Liver (tissue), 8 donors: ENCODE measurements at regions not wholly inside any gene's neighbourhood (a gene's known extent, or its start where the extent isn't known, plus 50 kb on each side); places are given as distances from the start of the nearest gene placed in this dataset.

Source experiments
- DNase-seq: peaks from one replicate; pipeline ENCODE4 v3.0.0-alpha.2; 2017; ENCODE audit warnings: low spot score
- H3K27ac ChIP-seq, 2 donors: one replicate each; pipeline ENCODE4 v1.7.0; 2013; ENCODE audit warnings: inconsistent platforms in 2 of 2, low read length in 2 of 2, control low read depth in 1 of 2, low read depth in 1 of 2, mild to moderate bottlenecking in 1 of 2
- H3K27me3 ChIP-seq, 4 donors: one replicate each; pipeline versions ENCODE4 v1.6.1 to v1.7.0; 2013; ENCODE audit warnings: low read length in 3 of 4, inconsistent platforms in 1 of 4, mild to moderate bottlenecking in 1 of 4, moderate library complexity in 1 of 4; ENCODE audit not compliant: control insufficient read depth in 4 of 4, insufficient read depth in 4 of 4
- H3K36me3 ChIP-seq, 4 donors: one replicate each; pipeline versions ENCODE4 v1.6.1 to v1.7.0; 2013; ENCODE audit warnings: low read length in 3 of 4, mild to moderate bottlenecking in 3 of 4, low read depth in 1 of 4, moderate library complexity in 1 of 4; ENCODE audit not compliant: control insufficient read depth in 4 of 4, insufficient read depth in 3 of 4
- H3K4me1 ChIP-seq, 4 donors: one replicate each; pipeline versions ENCODE4 v1.6.1 to v1.7.0; 2013; ENCODE audit warnings: low read length in 3 of 4, mild to moderate bottlenecking in 3 of 4, moderate library complexity in 1 of 4; ENCODE audit not compliant: control insufficient read depth in 4 of 4, insufficient read depth in 4 of 4
- H3K4me3 ChIP-seq, 3 donors: one replicate each; pipeline versions ENCODE4 v1.6.1 to v1.7.0; 2013; ENCODE audit warnings: low read length in 3 of 3, control low read depth in 1 of 3, low read depth in 1 of 3, mild to moderate bottlenecking in 1 of 3
- H3K9ac ChIP-seq, 2 donors: one replicate each; pipeline ENCODE4 v1.7.0; 2013; ENCODE audit warnings: low read length in 2 of 2, mild to moderate bottlenecking in 2 of 2, moderate library complexity in 2 of 2, control low read depth in 1 of 2, low read depth in 1 of 2
- H3K9me3 ChIP-seq, 4 donors: one replicate each; pipeline versions ENCODE4 v1.6.1 to v1.7.0; 2013; ENCODE audit warnings: low read length in 3 of 4; ENCODE audit not compliant: control insufficient read depth in 4 of 4
- CTCF ChIP-seq: fragments of 150-350 bp; IDR thresholded peaks from 2 replicates; pipeline ENCODE4 v1.5.1; 2017; ENCODE audit warnings: improper control_type of control experiment, low read depth, low read length; ENCODE audit not compliant: missing input control
- EGR1 ChIP-seq, 2 donors: IDR thresholded peaks; 2 replicates each; pipeline ENCODE4 v1.6.1; 2016 to 2018; ENCODE audit warnings: antibody characterized with exemption in 2 of 2, low read depth in 2 of 2
- FOXA1 ChIP-seq: IDR thresholded peaks from 2 replicates; pipeline ENCODE4 v1.6.1; 2016; ENCODE audit warnings: antibody characterized with exemption
- FOXA2 ChIP-seq: IDR thresholded peaks from 2 replicates; pipeline ENCODE4 v1.6.1; 2016; ENCODE audit warnings: antibody characterized with exemption
- GABPA ChIP-seq, 2 donors: IDR thresholded peaks in 1 of 2; conservative IDR thresholded peaks in 1 of 2; 2 replicates each; pipeline ENCODE4 v1.6.1; 2016; ENCODE audit warnings: antibody characterized with exemption in 2 of 2, mild to moderate bottlenecking in 1 of 2, moderate library complexity in 1 of 2
- HNF4A ChIP-seq, 2 donors: conservative IDR thresholded peaks; 2 replicates each; pipeline ENCODE4 v1.6.1; 2016; ENCODE audit warnings: antibody characterized with exemption in 2 of 2, mild to moderate bottlenecking in 2 of 2
- HNF4G ChIP-seq: IDR thresholded peaks from 2 replicates; pipeline ENCODE4 v1.6.1; 2016; ENCODE audit warnings: antibody characterized with exemption
- MAX ChIP-seq: IDR thresholded peaks from 2 replicates; pipeline ENCODE4 v1.6.1; 2016; ENCODE audit warnings: antibody characterized with exemption
- NR2F2 ChIP-seq: IDR thresholded peaks from 2 replicates; pipeline ENCODE4 v1.6.1; 2016; ENCODE audit warnings: antibody characterized with exemption
- RAD21 ChIP-seq, 2 donors: IDR thresholded peaks; 2 replicates each; pipeline ENCODE4 v1.6.1; 2016; ENCODE audit warnings: antibody characterized with exemption in 2 of 2, mild to moderate bottlenecking in 2 of 2
- RXRA ChIP-seq, 2 donors: IDR thresholded peaks; 2 replicates each; pipeline ENCODE4 v1.6.1; 2017 to 2018; ENCODE audit warnings: antibody characterized with exemption in 2 of 2, mild to moderate bottlenecking in 1 of 2
- SP1 ChIP-seq: IDR thresholded peaks from 2 replicates; pipeline ENCODE4 v1.6.1; 2018; ENCODE audit warnings: antibody characterized with exemption, mild to moderate bottlenecking
- TAF1 ChIP-seq: conservative IDR thresholded peaks from 2 replicates; pipeline ENCODE4 v1.6.1; 2016; ENCODE audit warnings: antibody characterized with exemption, mild to moderate bottlenecking
- YY1 ChIP-seq: IDR thresholded peaks from 2 replicates; pipeline ENCODE4 v1.6.1; 2016; ENCODE audit warnings: antibody characterized with exemption, mild to moderate bottlenecking
- WGBS: extraction: QIAGEN DNeasy Blood & Tissue Kit; methylation state at CpG from one replicate; pipeline ENCODE4 v1.1.7; 2013; 5-methylcytosine and 5-hydroxymethylcytosine counted together
- TF ChIP-seq, protein P1 (sequence below): IDR thresholded peaks from 2 replicates; pipeline ENCODE4 v1.6.1; 2016; ENCODE audit warnings: antibody characterized with exemption
- TF ChIP-seq, protein P2 (sequence below): IDR thresholded peaks from 2 replicates; pipeline ENCODE4 v1.6.1; 2016; ENCODE audit warnings: antibody characterized with exemption, mild to moderate bottlenecking
- donor health status: healthy.
- donor health status: healthy.
- donor health status: healthy.
- donor health status: healthy.
- donor health status: healthy.

GRCh38 chr13:74641586-74641985, 507.4 kb upstream of the KLF12 start:
- Histone ChIP-seq H3K9ac (no peak overlapping the region), H3K27me3 (no peaks in the 10 kb centered on the region), H3K9me3 (no peaks in the 10 kb centered on the region), H3K36me3 (no peaks in the 10 kb centered on the region), H3K4me1 (no peaks in the 10 kb centered on the region), H3K4me3 (no peak overlapping the region), H3K27ac (no peak overlapping the region)
- DNase-seq = no peak
- WGBS = 81% methylated on average over 4 of the region's 4 CpGs
- TF ChIP-seq CTCF (no peak), GABPA (IDR thresholded peaks at IDR 0.05 in 1 of 2, conservative IDR thresholded peaks at IDR 0.05 in 1 of 2) (no peak)

- no peaks in the 10 kb centered on the region for H3K4me1 ChIP-seq
- WGBS = 92% methylated on average over 2 of the region's 2 CpGs
- no peak for DNase-seq
- no peaks in the 10 kb centered on the region for H3K27me3 ChIP-seq
- no peaks in the 10 kb centered on the region for H3K9me3 ChIP-seq
- H3K4me3 ChIP-seq = no peak overlapping the region
- H3K9ac ChIP-seq = no peak overlapping the region
- no peak overlapping the region for H3K27ac ChIP-seq
- TF ChIP-seq YY1 (no peak), TAF1 (no peak), HNF4G (no peak), MAX (no peak), RAD21 (IDR thresholded peaks at IDR 0.05) (no peak), GABPA (IDR thresholded peaks at IDR 0.05 in 1 of 2, conservative IDR thresholded peaks at IDR 0.05 in 1 of 2) (no peak), FOXA1 (no peak), CTCF (no peak), RXRA (IDR thresholded peaks at IDR 0.05) (no peak), EGR1 (IDR thresholded peaks at IDR 0.05; ENCODE audit: low read depth in 2 of 2) (no peak), NR2F2 (no peak)
- TF ChIP-seq, protein P1, sequence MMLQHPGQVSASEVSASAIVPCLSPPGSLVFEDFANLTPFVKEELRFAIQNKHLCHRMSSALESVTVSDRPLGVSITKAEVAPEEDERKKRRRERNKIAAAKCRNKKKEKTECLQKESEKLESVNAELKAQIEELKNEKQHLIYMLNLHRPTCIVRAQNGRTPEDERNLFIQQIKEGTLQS = no peak
- no peaks in the 10 kb centered on the region for H3K36me3 ChIP-seq
Measured at GRCh38 chr13:74633734-74634133, 499.5 kb upstream of the KLF12 start.

DNA sequence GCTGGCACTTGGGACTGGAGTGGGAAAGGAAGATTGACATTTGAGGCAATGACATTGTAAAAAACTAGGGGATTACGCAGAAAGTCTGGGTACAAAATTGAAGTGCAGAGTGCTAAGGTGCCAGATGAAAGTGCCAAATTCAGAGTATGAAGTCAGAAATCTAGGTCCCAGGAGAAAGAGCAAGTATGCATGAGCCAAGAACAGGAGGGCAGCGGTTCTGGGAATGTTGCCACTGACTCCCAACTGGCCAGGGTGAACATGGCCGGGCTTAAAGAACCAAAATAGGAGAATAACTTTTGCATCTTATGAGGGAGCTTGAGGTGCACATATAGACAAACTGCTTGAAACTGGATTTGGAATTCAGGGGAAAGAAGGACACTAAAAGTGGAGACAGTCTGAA, 495.8 kb upstream of the KLF12 start:
- 82% methylated on average over 3 of the region's 3 CpGs for WGBS
- Histone ChIP-seq H3K4me1 (no peaks in the 10 kb centered on the region), H3K27ac (no peak overlapping the region), H3K9ac (no peak overlapping the region), H3K36me3 (no peaks in the 10 kb centered on the region), H3K27me3 (no peaks in the 10 kb centered on the region), H3K4me3 (no peak overlapping the region), H3K9me3 (no peaks in the 10 kb centered on the region)
- no peak for DNase-seq
- TF ChIP-seq TAF1 (no peak), CTCF (no peak), FOXA1 (no peak), HNF4A (conservative IDR thresholded peaks at IDR 0.05) (no peak), NR2F2 (no peak), EGR1 (IDR thresholded peaks at IDR 0.05; ENCODE audit: low read depth in 2 of 2) (no peak), SP1 (no peak), FOXA2 (no peak), RXRA (IDR thresholded peaks at IDR 0.05) (no peak), GABPA (IDR thresholded peaks at IDR 0.05 in 1 of 2, conservative IDR thresholded peaks at IDR 0.05 in 1 of 2) (no peak), YY1 (no peak), HNF4G (no peak), RAD21 (IDR thresholded peaks at IDR 0.05) (no peak)
- TF ChIP-seq, protein P1 = no peak
- TF ChIP-seq, protein P2, sequence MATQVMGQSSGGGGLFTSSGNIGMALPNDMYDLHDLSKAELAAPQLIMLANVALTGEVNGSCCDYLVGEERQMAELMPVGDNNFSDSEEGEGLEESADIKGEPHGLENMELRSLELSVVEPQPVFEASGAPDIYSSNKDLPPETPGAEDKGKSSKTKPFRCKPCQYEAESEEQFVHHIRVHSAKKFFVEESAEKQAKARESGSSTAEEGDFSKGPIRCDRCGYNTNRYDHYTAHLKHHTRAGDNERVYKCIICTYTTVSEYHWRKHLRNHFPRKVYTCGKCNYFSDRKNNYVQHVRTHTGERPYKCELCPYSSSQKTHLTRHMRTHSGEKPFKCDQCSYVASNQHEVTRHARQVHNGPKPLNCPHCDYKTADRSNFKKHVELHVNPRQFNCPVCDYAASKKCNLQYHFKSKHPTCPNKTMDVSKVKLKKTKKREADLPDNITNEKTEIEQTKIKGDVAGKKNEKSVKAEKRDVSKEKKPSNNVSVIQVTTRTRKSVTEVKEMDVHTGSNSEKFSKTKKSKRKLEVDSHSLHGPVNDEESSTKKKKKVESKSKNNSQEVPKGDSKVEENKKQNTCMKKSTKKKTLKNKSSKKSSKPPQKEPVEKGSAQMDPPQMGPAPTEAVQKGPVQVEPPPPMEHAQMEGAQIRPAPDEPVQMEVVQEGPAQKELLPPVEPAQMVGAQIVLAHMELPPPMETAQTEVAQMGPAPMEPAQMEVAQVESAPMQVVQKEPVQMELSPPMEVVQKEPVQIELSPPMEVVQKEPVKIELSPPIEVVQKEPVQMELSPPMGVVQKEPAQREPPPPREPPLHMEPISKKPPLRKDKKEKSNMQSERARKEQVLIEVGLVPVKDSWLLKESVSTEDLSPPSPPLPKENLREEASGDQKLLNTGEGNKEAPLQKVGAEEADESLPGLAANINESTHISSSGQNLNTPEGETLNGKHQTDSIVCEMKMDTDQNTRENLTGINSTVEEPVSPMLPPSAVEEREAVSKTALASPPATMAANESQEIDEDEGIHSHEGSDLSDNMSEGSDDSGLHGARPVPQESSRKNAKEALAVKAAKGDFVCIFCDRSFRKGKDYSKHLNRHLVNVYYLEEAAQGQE = no peak
